Astrocyte (in vitro differentiated cells and primary cell): ENCODE measurements at regions not wholly inside any gene's neighbourhood (a gene's known extent, or its start where the extent isn't known, plus 50 kb on each side); places are given as distances from the start of the nearest gene placed in this dataset.

Source experiments
- CTCF ChIP-seq: IDR thresholded peaks from 2 replicates; pipeline ENCODE4 v1.5.1; 2011; ENCODE audit warnings: low read depth, mild to moderate bottlenecking, inconsistent platforms, low read length, moderate library complexity; ENCODE audit not compliant: insufficient read depth
- EZH2 ChIP-seq: IDR thresholded peaks from 2 replicates; pipeline ENCODE4 v1.6.1; 2012; ENCODE audit warnings: mild to moderate bottlenecking, low read length, inconsistent platforms; ENCODE audit not compliant: insufficient read depth

- TF ChIP-seq CTCF = no peak
- TF ChIP-seq EZH2 = no peak
Measured at GRCh38 chr20:53778736-53779135, 185.1 kb upstream of the ZNF217 start.
